Cardiac muscle cell (in vitro differentiated cells and primary cell): ENCODE measurements at regions not wholly inside any gene's neighbourhood (a gene's known extent, or its start where the extent isn't known, plus 50 kb on each side); places are given as distances from the start of the nearest gene placed in this dataset.

Experiments used
- DNase-seq, 2 donors: peaks; one replicate each; pipeline versions ENCODE4 v3.0.0 to v3.0.0-alpha.2; 2010 to 2017; ENCODE audit warnings: low read depth in 1 of 2, low spot score in 1 of 2
- H3K27ac ChIP-seq: fragments of 200-600 bp; sonication (generic); 2 replicates; pipeline ENCODE4 v1.5.1; 2016
- H3K27me3 ChIP-seq: fragments of 200-600 bp; sonication (generic); 2 replicates; pipeline ENCODE4 v1.6.0; 2016; ENCODE audit warnings: control low read depth
- H3K36me3 ChIP-seq: fragments of 200-600 bp; sonication (generic); 2 replicates; pipeline ENCODE4 v1.5.1; 2016; ENCODE audit warnings: control low read depth
- H3K4me1 ChIP-seq: fragments of 200-600 bp; sonication (generic); 2 replicates; pipeline ENCODE4 v1.8.1; 2017; ENCODE audit warnings: low read depth, mild to moderate bottlenecking, mixed run types
- H3K4me3 ChIP-seq: fragments of 200-600 bp; sonication (generic); 2 replicates; pipeline ENCODE4 v1.5.1; 2016; ENCODE audit warnings: mild to moderate bottlenecking
- H3K9me3 ChIP-seq: fragments of 200-600 bp; sonication (generic); 2 replicates; pipeline ENCODE4 v1.5.1; 2017; ENCODE audit warnings: low read depth, mild to moderate bottlenecking, control low read depth
- CTCF ChIP-seq: IDR thresholded peaks from 2 replicates; pipeline ENCODE4 v1.5.1; 2012; ENCODE audit warnings: low read depth, mild to moderate bottlenecking, low read length

DNA sequence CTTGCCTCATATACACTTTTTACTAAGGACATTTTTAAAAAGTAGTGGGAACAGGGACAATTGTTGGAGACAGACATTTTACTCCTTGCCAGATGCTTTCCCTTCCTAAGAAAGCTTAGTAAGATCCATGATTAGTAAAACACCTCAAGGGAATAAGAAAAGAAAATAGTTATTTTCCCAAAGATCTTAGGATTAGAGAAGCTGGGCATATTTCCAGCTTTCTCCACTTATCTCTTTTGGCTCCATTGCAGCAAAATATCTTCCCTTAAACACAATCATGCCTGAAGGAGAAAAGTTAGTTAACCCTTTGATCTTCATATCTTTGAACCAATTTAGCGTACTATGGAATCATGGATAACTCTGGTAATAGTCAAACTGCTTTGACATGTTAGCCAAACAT, 257.9 kb downstream of the PCDH18 start:
- TF ChIP-seq CTCF, result no peak
- no peak overlapping the region for H3K27ac ChIP-seq
- no peaks in the 10 kb centered on the region for H3K27me3 ChIP-seq
- H3K4me3 ChIP-seq, result no peak overlapping the region
- no peaks in the 10 kb centered on the region for H3K4me1 ChIP-seq
- H3K36me3 ChIP-seq, result no peaks in the 10 kb centered on the region
- peak in 1 of 2 donors; percentile 58 for DNase-seq
- H3K9me3 ChIP-seq, result no peaks in the 10 kb centered on the region

GRCh38 chr4:137267024-137267423, 265.3 kb downstream of the PCDH18 start:
- no peaks in the 10 kb centered on the region for H3K36me3 ChIP-seq
- H3K9me3 ChIP-seq, result no peaks in the 10 kb centered on the region
- peak in 1 of 2 donors; percentile 62 for DNase-seq
- H3K27me3 ChIP-seq, result no peaks in the 10 kb centered on the region
- H3K4me3 ChIP-seq, result no peak overlapping the region
- H3K27ac ChIP-seq, result no peak overlapping the region
- TF ChIP-seq CTCF, result no peak
- no peaks in the 10 kb centered on the region for H3K4me1 ChIP-seq

GRCh38 chr4:137266511-137266910, 265.8 kb downstream of the PCDH18 start:
- Histone ChIP-seq H3K27me3 (no peaks in the 10 kb centered on the region), H3K27ac (no peak overlapping the region), H3K4me3 (no peak overlapping the region), H3K9me3 (no peaks in the 10 kb centered on the region), H3K4me1 (no peaks in the 10 kb centered on the region), H3K36me3 (no peaks in the 10 kb centered on the region)
- TF ChIP-seq CTCF, result no peak
- no peak for DNase-seq

- no peak overlapping the region for H3K4me3 ChIP-seq
- no peaks in the 10 kb centered on the region for H3K9me3 ChIP-seq
- H3K4me1 ChIP-seq, result no peaks in the 10 kb centered on the region
- TF ChIP-seq CTCF, result no peak
- no peaks in the 10 kb centered on the region for H3K36me3 ChIP-seq
- no peaks in the 10 kb centered on the region for H3K27me3 ChIP-seq
- H3K27ac ChIP-seq, result no peak overlapping the region
- no peak for DNase-seq
Observed at GRCh38 chr4:137263206-137263605, 269.1 kb downstream of the PCDH18 start.

GRCh38 chr4:137253949-137254348, 278.3 kb downstream of the PCDH18 start:
- TF ChIP-seq CTCF, result no peak
- no peaks in the 10 kb centered on the region for H3K27me3 ChIP-seq
- no peaks in the 10 kb centered on the region for H3K4me1 ChIP-seq
- H3K27ac ChIP-seq, result no peak overlapping the region
- no peak overlapping the region for H3K4me3 ChIP-seq
- H3K36me3 ChIP-seq, result no peaks in the 10 kb centered on the region
- H3K9me3 ChIP-seq, result no peaks in the 10 kb centered on the region
- no peak for DNase-seq

GRCh38 chr4:137249112-137249511, 283.2 kb downstream of the PCDH18 start:
- Histone ChIP-seq H3K4me1 (no peaks in the 10 kb centered on the region), H3K9me3 (no peaks in the 10 kb centered on the region), H3K36me3 (no peaks in the 10 kb centered on the region), H3K27ac (no peak overlapping the region), H3K27me3 (no peaks in the 10 kb centered on the region), H3K4me3 (no peak overlapping the region)
- DNase-seq, result peak in 1 of 2 donors; percentile 9
- TF ChIP-seq CTCF, result no peak
